ENCODE measurements at regions not wholly inside any gene's neighbourhood (a gene's known extent, or its start where the extent isn't known, plus 50 kb on each side); places are given as distances from the start of the nearest gene placed in this dataset.
A peak's percentile ranks its signal among the peaks of the same experiment; 100 is the strongest.

DNA sequence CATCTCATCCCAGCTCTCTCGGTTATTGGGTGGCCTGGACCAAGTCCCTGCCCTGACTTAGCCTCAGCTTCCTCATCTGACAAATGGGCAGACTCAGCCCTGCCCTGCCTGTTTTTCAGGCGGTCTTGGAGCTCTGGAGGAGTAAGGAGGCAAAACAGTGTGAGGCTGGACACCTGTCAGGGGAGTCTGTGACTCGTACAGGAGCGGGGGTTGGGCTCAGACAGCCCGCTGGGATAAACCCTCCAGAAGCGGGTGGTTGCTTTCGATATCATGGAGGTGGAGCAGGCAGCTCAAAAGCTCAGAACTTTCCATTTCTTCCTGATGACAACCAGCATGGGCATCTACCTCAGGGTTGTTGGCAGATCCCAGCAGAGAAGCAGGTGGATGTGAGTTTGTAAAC lies 72.9 kb upstream of the GGTA1 start:
- DNase-seq = no peak

DNA sequence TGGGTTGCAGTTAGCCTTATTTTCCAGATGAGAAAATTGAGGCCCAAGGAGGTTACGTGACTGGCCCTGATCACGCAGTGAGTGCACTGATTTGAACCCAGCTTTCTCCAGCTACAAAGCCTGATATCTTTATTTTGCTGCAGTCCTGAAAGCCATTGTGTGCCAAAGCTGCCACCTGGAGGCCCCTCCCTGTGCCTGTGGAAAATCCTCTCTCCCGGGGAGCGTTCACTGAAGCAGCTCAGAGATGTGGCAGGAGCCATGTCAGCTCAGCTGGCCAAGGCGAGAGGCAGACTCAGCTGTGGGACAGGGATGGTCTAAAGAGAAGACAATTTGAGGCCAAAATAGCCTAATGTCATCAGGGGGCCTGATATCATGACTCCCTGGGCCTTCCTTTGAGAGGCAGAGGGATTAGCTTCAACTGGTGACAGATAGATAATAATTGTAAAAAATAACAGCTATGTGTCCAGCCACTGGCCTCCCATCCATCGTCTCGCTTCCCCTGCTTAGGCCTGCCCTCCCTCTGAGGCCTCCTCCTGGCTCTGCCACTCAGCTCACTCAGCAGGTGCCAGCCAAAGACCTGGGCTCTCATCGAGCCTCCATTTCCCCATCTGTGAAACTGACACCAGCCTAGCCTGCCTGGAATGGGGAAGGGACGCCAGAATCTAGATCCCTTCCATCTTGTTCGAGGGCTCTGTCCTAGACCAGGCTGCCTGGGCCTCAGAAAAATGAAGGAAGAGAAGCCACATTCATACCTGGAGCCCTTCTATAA lies 74.3 kb upstream of the GGTA1 start:
- peak in 1 of 2 experiments; percentile 16 for DNase-seq

DNA sequence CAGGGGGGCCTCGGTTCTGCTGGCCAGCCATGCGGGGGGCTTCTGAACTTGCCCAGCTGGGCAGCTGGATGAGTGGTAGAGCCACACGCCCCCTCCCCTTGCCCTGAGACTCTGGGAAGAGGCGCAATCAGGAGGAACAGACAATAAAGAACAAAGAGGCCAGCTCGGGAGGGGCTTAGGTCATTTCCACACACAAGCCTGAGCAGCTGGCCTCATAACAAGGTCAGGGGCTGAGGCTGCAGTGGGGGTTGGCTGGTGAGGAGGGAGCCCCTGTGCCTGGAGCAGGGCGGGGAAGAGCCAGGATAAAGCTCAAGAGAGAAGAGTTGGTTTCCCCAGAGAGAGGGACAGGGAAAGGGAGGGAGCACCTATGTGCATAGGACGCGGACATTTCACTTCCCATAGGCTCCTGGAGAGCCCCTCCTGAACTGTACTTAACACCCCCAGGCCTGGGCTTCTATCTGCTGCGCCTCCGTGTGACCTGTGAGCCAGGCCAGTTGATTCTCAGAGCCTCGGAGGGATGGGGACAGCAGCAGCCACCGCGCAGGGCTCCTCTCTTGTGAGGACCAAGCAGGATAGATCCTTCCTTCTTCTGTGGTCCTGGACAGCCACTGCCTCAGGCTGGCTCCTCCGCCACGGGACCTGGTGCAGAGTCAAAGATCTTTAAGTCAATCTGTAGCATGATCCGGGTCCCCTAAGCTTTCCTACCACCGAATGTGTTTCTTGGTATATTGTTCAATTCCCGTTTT lies 75.3 kb upstream of the GGTA1 start:
- no peak for DNase-seq

DNA sequence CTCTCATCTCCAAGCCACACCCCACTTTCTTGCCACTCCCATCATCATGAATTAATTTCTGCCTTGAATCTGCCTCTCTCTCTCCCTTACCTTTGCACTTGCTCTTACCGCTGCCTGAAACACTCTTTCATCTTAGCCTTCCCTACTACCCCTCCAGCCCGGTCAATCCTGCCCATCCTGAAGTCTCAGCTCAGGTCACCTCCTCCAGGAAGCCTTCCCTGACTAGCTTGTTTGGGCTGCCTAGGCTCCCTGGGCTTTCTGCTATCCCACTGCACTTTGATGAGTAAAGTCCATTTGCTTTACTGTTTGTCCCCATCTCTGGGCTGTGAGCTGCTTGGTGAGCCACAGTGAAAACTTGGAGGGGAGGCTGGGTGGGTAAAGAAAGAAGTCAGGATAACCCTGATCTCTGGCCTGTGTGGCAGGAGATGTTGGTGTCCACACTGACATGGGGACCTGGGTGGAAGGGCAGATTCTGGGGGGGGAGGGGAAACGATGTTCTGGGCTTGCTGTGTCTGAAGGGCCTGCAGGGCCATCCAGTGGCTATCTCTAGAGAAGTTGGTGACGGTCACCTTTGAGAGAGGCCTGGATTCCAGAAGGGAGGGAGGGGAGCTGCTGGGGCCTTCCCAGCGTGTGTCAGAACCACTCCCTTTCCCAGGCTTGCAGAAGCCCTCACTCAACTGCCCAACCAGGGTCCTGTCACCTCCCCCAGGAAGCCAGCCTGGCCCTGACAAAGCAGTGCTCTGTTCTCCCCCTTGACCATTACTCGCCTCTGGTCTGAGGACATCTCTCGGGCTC lies 75.0 kb upstream of the DAB2IP start:
- DNase-seq = no peak

DNA sequence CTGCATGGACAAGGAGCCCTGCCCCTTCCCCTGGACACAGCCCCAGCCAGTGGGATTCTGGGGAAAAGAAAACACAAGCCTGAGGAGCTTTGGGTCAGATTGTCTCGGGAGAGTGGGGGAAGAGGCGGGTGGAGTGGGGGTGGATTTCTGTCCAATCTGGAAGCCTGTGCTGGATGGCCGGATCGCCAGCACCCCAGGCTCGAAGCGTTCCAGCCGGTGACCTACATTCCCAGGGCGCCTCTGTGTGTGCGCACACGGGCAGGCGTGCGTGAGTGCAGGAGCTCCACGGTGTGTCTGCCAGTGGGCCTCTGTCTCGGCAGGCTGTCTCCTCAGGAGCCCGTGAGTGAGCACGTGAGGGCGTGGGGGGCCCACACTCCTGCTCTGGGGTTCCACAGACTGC lies 74.3 kb upstream of the DAB2IP start:
- no peak for DNase-seq

DNA sequence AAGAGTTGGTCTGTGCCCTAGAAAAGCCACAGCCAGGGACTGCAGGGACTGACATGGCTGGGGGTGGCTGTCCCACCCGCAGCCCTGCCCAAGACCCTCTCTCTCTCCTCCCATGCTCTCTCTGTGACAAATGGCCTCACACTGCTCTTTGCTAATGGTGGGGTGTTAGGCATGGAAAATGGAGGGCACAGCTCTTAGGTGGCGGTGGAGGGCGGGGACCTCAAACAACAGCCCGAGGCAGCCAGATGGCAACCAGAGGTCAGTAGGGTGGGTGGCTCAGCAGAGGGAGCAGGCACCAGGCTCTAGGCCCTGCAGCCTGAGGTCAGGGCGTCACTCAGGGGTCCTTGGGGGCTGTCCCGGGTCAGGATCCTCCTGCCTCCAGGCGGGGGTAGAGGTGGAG lies 73.9 kb upstream of the DAB2IP start:
- DNase-seq = no peak

DNA sequence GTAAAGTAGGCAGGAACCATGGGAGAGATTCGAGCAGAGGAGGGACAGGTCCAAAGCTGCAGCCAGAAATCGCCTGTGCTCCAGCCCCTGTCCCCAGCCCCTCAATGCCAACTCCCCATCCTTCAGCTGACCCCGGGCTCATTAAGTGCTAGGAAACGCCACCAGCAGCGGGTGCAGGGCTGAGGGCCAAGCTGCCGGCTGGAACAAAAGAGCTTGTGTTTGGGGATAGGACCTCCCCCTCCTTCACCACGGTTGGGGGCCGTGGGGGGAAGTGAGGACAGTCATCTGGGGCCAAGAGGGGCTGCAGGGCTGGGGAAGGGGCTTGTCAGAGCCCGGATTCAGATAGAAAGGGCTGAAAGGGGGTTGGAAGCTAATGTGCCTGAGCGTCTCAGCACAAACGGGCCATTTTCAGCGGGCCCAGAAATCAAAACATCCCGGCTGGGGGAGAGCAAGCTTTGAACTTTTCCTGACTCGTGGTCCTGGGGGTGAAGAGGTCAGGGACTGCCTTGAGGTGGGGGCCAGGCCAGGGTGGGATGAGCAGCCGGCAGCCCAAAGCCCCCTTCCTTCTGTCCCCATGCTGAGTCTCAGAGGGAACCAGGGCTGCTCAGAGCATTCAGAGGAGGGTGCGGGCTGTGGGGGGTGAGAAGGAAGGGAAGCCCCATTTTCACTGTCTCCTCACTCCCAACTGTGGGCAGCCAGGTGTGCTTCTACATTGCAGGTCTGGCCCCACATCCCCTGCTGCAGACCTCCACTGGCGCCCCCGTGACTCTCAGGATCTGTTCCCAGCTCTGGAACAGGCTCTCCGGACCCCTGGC lies 69.4 kb upstream of the DAB2IP start:
- DNase-seq = no peak

DNA sequence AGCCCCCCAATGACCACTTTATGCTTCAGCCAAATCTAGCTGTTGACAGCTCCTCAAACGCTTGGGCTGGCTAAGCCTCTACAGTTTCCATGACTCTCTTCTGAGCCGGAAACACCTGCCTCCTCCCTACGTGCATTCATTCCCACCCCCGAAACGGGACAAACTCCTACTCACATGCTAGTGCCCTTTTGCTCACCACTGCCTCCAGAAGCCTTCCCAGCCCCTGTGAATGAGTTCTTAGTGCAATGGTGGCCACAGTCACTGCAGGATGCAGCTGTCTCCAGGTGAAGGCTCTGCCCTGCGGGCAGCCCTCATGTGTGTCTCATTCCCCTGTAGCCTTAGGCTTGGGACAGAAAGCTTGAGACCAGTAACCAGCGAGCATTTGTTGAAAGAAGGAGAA lies 68.8 kb upstream of the DAB2IP start:
- DNase-seq = no peak

DNA sequence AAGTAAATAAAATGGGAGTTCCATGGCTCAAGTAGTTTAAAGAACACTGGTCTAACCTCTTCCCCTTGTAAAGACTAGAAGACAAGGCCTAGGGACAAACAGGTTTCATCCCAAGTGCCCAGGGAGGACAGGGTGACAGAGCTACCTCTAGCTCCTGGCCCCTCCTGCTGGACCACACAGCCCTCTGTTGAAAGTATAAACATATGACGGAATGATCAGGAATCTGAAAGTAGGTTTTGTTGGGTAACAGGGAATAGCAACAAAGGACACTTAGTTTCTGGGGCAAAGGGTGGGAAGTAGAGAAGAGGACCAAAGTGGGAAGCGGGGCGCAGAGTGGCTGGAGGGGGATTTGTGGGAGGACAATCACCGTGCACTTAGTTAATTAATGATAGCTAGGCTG lies 67.0 kb upstream of the DAB2IP start:
- no peak for DNase-seq

DNA sequence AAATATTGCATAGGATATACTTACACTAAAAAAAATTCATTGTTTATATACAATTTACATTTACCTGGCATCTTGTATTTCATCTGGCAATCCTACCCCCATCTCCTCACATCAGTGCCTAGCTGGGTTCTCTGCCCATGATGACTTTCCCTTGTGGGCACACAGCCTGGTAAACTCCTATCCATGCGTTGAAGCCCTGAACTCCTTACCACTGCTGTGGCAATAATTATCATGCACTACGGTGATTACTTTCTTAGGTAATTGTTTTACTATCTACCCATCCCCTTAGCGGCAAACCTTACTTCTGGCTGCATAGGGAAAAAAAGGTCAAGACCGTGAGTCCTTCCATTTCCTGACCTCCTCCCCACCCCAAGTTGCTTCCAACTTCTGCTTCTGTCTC lies 63.6 kb upstream of the DAB2IP start:
- DNase-seq = no peak

DNA sequence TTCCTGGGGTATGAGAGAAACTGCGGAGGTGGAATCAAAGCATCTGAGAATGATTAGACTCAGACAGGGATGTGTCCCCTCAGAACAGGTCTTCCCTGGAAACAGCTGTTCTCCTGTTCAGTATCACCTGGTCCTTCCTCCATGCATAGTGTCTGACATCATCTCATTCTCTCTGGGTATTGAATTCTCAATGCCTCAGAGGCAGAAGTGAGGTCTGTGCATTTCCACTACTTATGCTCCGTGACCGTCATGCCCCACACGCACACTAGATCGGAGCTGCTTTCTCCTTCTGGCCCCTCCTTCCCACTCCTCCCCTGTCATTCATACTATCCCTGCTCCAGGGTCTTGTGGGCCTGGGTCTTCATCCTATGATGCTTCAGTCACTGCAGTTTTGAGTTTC lies 61.4 kb upstream of the DAB2IP start:
- DNase-seq = no peak

DNA sequence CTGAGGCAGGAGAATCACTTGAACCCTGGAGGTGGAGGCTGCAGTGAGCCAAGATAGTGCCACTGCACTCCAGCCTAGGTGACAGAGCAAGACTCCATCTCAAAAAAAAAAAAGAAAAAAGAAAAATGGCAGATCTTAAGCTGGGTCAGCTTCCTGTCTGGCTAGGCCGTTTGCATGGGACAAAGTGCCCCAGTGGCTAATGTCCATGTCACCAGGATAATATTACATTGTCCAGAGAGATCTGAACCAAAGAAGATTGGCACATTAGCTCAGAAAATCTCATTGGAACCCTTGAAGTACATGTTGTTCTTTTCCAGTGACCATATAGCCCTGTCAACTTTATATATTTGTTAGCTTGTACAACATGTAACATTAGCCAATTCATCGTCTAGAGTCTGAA lies 59.2 kb upstream of the DAB2IP start:
- DNase-seq = no peak

DNA sequence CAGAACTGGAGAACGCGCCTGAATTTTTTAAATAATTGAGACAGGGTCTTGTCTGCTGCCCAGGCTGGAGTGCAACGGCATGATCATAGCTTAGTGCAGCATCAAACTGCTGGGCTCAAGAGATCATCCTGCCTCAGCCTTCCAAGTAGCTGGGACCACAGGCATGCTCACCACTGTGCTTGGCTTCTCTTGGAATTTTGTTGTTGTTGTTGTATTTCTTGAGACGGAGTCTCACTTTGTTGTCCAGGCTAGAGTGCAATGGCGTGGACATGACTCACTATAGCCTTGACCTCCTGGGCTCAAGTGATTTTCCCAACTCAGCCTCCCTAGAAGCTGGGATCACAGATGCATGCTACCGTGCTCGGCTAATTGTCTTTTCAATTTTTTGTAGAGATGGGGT lies 58.4 kb upstream of the DAB2IP start:
- no peak for DNase-seq

DNA sequence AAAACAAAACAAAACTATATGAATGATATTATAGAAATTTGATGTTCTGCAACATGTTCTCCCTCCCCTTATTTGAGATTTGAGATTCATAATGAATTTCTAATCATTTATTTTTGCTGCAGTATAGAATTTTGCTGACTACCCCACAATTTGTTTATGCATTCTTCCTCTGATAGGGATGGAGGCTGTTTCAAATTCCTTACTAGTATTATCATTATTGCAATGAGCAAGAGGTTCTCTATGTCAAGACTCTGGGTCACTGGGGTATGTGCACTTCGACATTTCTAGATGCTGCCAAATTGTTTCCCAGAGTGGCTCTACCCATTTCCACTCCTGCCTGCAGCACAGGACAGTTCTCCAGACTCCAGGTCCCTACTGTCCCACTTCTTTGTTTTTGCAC lies 54.9 kb upstream of the DAB2IP start:
- DNase-seq = no peak

DNA sequence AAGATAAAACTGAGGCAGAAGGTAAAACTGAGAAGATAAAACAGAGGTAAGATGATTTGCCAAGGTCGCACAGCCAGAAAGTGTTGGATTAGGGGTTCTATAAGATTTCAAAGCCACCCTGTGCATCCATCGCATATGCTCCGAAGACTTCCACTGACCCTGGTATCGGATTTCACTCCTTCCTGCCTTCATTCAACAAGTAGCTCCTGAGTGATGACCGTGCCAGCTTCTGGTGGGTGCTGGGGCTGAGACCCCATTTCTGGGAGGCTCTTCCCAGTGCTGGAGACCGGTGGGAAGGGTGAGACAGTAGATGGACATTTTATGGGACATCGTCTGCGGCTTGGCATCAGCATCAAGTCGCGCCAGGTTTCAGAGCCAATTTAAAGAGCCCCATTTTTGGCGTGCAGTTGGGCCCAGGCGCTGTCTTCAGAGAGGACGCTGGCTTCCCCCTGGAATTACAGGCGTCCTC lies 53.7 kb upstream of the DAB2IP start:
- DNase-seq = no peak

DNA sequence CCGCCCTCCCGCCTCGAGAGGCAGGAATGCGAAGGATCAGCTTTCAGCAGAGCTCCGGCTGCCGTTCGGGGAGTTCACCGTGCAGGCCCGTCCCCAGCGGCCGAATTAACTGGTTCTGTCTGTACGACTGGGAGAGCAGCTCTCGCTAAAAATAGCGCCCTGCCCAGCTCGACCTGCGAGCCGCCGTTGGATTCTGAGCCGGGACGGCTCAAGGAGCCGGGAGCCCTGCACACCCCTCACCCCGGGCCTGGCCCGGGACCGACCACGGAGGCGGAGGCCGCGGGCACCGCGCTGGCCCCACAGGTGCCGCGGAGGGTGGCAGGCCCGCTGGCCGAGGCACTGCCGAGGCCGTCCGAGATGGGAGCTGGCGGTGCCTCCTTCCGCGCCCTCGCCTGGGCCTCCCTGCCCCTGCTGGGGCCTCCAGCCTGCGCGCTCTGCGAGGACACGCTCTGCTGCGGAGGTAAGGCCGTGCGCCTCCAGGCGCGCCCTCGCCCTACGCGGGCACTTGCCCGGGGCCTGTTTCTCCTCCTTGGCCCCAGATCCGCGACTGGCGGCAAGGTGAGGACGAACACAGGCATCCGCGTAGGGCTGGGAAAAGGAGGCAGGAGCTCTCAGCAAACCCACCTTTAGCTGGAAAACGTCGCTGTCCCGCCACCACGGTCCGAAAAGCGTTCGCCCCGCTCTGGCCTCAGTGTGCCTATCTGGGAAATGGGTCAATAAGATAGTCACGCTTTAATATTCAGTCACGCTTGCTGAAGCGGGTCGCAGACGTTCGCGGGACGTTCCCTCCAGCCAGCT lies 53.1 kb upstream of the DAB2IP start:
- peak; percentile 84 to 87 for DNase-seq

DNA sequence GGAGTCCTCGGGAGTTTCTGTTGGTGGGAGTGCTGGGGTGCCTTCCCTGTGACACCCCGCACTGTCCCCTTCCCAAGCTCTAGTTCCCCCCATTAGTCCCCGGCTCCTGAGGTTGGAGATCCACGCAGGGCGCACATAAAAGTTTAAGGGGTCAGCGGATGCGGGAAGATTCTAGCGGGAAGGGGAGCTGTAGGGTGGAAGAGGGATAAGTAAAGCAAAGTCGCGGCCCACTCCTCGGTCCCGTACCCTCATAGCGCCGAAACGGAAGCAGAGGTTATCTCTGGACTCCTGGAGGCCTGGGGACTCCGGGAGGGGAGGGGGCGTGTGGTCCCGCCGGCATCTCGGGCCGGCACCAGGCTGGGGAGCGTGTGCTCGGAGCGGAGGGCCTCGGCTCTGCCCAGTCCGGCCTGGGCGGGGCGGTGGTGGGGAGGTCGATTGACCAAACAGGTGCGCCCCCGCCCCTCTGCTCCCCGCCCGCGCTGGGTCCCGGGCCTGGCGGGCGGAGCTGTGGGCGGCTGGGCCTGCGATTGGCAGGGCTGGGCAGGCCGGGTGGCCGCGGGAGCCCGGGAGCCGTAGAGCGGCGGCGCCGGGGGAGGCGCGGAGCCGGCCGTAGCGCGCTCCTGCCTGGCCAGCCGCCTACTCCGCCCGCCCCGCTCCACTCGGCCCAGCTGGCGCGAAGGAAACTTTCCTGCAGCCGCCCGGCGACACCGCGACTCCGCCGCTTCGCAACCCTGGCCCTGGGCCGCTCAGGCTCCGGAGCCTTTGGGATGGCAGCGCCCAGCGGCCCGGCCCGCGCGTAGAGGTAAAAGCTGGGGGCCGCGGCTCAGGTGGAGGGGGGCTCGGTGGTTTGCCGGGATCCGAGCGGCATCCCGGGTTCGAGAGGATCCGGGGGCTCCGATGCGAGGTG lies 52.2 kb upstream of the DAB2IP start:
- DNase-seq = peak; percentile 25 to 57

DNA sequence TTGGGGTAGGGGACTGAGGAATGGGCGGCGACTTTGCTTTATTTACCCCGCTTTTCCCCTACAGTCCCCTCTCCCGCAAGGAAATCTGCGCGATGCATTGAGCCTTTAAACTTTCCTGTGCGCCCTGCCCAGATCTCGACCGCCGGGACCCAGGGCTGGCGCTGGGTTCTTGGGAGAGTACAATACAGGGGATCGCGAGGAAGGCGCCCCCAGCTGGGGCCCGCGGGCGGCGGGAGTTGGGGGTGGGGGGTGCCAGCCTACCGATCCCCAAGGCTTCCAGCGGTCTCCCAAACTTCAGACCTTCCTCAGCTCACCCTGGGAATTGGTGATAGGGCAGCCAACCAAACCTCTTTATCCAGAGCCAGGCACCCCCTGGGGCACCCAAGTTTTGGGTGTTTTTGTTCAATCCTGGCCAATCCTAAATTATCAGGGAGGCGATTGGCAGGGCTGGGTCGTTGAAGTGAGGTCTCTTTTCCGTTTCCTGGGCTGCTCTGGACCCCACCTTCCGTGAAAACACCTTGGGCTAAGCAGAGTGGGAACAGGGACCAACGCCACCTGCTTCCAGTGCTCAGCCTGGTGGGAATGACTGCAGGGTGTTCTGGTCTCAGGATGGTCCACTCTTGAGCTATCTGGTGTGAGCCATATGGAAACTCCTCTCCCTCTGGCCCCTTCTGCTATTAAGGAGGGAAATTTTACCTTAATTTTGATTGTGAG lies 51.4 kb upstream of the DAB2IP start:
- peak in 1 of 2 experiments; percentile 28 for DNase-seq

DNA sequence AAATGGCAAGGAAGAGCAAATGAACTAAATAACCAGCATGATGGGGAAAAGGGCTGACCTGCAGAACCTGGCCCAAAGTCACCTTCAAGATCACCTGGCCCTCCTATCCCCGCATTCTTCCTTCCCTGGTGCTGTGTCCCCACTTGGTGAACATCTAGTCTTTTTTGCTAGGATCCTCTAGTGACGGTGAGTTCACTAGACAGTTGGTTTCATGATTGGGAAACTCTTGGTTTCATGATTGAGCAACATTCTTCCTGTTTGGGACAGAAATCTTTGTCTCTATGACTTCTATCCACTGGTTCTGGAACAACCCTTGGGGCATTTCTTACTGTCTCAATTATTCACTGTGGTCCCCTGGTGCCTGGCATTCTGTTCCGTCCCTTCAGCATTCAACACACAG lies 50.2 kb upstream of the DAB2IP start:
- DNase-seq = no peak

Measured in NCI-H524 (cell line).